ENCODE measurements at regions not wholly inside any gene's neighbourhood (a gene's known extent, or its start where the extent isn't known, plus 50 kb on each side); places are given as distances from the start of the nearest gene placed in this dataset.
"Not testable (repeated sequence)": the region's sequence is repeated elsewhere in the genome, so short reads cannot be mapped to it uniquely, and the experiment has no call there.

DNA sequence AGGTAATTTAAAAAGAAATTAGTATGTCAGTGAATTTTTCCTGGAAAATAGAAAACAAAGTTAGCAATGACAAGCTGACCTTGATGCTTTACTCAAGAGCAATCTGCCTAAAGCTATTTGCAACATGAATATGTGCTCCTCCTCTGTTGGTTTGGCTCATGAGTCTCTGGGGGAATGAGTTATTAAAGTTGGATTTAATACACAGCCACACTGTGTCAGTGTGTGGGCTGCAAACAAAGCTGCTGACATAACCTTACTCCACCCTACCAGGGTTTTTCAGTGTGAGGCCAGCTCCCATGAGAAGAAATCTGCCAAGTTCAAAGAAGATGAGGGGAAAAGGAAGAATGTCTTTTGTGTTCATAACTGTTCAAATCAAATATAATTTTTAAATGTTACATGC is 280.5 kb downstream of the TLL1 start:
- ATAC-seq: no peak
- Mint-ChIP-seq H3K4me1 (no peaks in the 10 kb centered on the region), H3K27me3 (peaks cover 0 to 16% (median 2%) of the 10 kb centered on the region in 5 donors), H3K36me3 (no peaks in the 10 kb centered on the region), H3K9me3 (peaks cover 0 to 6% (median 0%) of the 10 kb centered on the region in 9 donors), H3K27ac (no peak overlapping the region), H3K4me3 (no peak overlapping the region)
- DNase-seq: no peak
- POLR2A ChIA-PET: no interaction called here

DNA sequence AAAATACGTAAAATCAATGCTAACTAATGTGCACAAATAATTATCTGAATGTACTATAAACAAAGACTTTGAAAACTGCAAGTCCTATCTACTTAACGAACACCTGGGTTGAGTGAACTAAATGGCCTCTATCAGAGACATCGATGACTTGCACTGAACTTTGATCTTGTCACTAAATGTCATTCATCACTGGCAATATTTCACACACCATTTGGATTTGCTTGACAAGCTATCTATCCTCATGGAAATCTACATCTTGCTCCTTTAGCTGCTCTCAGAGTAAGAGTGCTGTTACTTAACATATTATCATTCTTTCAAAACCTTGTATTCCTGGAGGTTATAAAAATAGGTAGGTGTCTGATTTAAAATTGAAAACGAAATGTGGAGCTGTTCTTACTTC is 289.3 kb downstream of the TLL1 start:
- peaks cover 0 to 3% (median 0%) of the 10 kb centered on the region in 5 donors for H3K27me3 Mint-ChIP-seq
- H3K27ac Mint-ChIP-seq: no peak overlapping the region
- POLR2A ChIA-PET: no interaction called here
- H3K4me3 Mint-ChIP-seq: no peak overlapping the region
- peaks cover 0 to 4% (median 0%) of the 10 kb centered on the region in 9 donors for H3K9me3 Mint-ChIP-seq
- no peaks in the 10 kb centered on the region for H3K4me1 Mint-ChIP-seq
- ATAC-seq (no peak), DNase-seq (no peak)
- H3K36me3 Mint-ChIP-seq: no peaks in the 10 kb centered on the region

DNA sequence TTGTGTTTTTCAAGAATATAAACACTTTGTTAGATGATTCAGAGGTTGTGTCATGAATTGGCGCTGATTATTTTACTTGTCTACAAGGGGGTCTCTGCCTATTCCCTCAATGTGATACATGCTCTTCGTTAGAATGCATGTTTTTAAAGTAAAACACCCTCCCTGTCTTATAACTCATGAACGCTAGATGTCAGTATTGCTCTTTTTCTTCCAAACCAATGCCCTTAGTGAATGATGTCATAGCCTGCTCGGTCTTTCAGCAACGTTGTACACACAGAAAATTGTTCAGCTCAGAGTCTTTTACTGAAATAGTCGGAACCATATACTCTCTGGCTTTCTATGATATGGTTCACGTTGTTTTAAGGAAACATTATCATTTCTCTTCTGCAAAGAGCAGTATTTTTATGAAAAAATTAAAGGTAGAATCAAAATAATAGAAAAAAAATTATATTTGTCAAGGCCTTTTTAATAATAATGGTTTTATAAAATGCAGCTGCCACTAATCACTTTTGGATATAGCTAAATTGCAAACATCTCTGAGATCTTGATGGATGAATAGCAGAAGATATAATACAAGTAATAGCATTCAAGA is 292.9 kb downstream of the TLL1 start:
- DNase-seq: peak in 3 of 10 donors; percentile 12 to 44 (median 36)
- POLR2A ChIA-PET: no interaction called here
- H3K36me3 Mint-ChIP-seq: no peaks in the 10 kb centered on the region
- H3K27me3 Mint-ChIP-seq: peaks cover 0 to 2% (median 0%) of the 10 kb centered on the region in 5 donors
- no peak overlapping the region for H3K4me3 Mint-ChIP-seq
- ATAC-seq: peak in 1 of 2 donors; percentile 59
- H3K9me3 Mint-ChIP-seq: no peaks in the 10 kb centered on the region
- H3K27ac Mint-ChIP-seq: no peak overlapping the region
- H3K4me1 Mint-ChIP-seq: no peaks in the 10 kb centered on the region

DNA sequence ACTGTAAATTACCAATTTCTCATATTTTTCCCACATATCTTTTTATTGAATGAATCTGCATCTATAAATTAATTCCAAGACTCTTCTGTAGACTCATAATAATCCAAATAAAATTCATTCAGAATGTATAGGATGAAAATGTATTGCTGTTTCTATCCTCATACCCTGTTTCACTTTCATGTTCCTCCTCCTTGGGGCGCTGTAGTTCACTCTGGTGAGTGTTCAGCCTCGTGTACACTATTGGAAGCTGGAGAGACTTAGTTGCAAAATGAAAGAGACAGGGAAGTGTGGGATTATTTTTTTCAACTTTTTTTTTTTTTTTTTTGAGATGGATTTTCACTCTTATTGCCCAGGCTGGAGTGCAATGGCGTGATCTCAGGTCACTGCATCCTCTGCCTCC is 296.1 kb downstream of the TLL1 start:
- no peak overlapping the region for H3K4me3 Mint-ChIP-seq
- no peak overlapping the region for H3K27ac Mint-ChIP-seq
- no peak for ATAC-seq
- H3K36me3 Mint-ChIP-seq: no peaks in the 10 kb centered on the region
- no peaks in the 10 kb centered on the region for H3K4me1 Mint-ChIP-seq
- peaks cover 0 to 2% (median 0%) of the 10 kb centered on the region in 9 donors for H3K9me3 Mint-ChIP-seq
- POLR2A ChIA-PET: no interaction called here
- no peak for DNase-seq
- peaks cover 0 to 2% (median 0%) of the 10 kb centered on the region in 5 donors for H3K27me3 Mint-ChIP-seq

DNA sequence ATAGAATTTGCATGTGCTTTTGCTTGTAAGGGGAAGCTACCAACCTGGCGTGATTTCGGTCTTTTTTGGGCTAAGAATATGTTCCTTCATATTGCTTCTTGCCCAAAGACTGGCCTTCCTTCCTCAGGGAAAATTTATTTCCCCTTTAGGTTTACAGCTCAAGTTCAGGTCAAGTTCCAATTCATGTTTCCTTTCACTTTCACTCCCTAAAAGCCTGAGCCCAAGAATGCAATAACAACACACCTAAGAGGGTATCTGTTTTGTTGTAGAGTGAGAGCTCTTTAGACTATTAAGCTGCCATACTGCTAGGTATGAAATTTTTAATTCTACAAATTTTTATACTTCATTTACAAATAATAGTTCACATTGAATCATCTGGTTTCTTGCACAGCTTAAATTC is 299.6 kb downstream of the TLL1 start:
- no peak for ATAC-seq
- Mint-ChIP-seq H3K36me3 (no peaks in the 10 kb centered on the region), H3K4me3 (no peak overlapping the region), H3K9me3 (peaks cover 0 to 2% (median 0%) of the 10 kb centered on the region in 9 donors), H3K4me1 (no peaks in the 10 kb centered on the region), H3K27ac (no peak overlapping the region), H3K27me3 (peaks cover 0 to 2% (median 0%) of the 10 kb centered on the region in 5 donors)
- DNase-seq: no peak
- POLR2A ChIA-PET: no interaction called here

DNA sequence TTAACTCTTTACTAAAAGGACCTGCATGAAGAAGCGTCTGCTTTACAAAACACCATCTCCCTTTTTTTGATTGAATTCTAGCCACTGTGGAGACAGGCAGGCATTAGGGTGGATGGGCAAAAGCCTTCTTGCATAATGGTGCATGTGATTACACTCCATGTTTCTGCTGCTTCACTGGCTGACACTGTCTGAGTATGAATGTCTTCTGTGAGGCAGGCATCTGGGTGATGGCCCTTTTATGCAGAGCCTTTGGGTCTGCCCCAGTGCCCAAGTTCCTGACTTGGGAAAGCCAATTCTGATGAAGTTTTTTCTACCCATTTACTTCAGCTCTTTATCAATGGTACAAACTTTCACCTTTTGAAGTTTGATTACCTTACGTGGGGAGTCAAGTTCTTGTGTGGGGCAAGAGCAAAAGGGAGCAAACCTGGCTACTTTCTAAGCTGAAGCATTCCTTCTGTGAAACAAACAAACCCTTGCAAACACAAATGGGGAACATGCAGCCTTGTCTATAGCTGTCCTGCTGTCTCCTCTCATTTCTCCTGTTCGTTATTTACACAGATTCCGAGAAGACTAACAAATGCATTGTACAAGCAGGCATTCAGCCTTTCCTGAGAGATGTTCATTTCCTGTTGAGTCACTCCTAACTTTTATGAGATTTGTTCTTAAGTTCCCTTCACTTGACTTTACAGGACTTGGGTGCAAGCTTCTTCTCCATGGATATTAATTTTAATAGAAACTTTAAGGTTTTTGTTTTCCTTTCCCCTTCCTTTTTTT is 301.9 kb downstream of the TLL1 start:
- Mint-ChIP-seq H3K27ac (no peak overlapping the region), H3K4me1 (no peaks in the 10 kb centered on the region), H3K4me3 (no peak overlapping the region), H3K36me3 (no peaks in the 10 kb centered on the region), H3K27me3 (no peaks in the 10 kb centered on the region), H3K9me3 (peaks cover 0 to 2% (median 0%) of the 10 kb centered on the region in 9 donors)
- ATAC-seq (no peak), DNase-seq (no peak)
- POLR2A ChIA-PET: no interaction called here

DNA sequence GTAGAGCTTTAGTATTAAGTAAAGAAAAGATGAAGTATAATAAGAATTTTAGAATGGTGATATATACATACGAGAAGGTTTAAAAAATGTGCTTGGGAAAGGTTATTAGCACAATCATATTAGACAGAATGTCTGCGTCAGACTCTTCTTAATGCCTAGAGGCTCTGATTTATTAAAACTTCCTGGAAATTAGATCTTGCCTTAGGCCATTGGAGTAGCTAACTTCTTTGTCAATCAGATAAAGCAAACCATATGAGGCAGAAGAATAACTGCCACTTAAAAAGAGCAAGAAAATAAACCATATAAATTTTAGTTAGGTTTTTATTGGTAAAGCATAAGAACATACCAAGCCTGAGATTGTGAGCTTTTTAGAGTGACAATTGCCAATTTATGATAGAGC is 309.1 kb downstream of the TLL1 start:
- Mint-ChIP-seq H3K27me3 (no peaks in the 10 kb centered on the region), H3K27ac (no peak overlapping the region), H3K9me3 (peaks cover 0 to 15% (median 4%) of the 10 kb centered on the region in 9 donors), H3K36me3 (no peaks in the 10 kb centered on the region), H3K4me1 (no peaks in the 10 kb centered on the region), H3K4me3 (no peak overlapping the region)
- POLR2A ChIA-PET: no interaction called here
- ATAC-seq (no peak), DNase-seq (no peak)

DNA sequence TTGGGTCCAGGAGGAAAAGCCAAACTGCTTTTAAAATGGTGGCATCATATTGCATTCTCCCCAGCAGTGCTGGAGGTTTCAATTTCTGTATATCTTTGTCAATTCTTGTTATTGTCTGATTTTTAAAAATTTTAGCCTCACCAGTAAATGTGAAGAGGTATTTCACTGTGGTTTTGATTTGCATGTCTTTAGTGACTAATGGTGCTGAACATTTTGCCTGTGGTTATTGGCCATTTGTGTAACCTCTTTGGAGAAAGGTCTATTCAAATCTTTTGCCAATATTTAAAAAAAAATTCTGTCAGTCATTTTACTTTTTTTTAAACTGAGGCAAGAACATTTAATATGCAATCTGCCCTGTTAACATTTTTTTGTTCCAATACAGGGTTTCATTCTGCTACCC is 322.1 kb downstream of the TLL1 start:
- POLR2A ChIA-PET: no interaction called here
- Mint-ChIP-seq H3K4me1 (no peaks in the 10 kb centered on the region), H3K27me3 (peaks cover 0 to 4% (median 0%) of the 10 kb centered on the region in 5 donors), H3K27ac (no peak overlapping the region), H3K36me3 (no peaks in the 10 kb centered on the region), H3K9me3 (peaks cover 0 to 9% (median 2%) of the 10 kb centered on the region in 9 donors), H3K4me3 (no peak overlapping the region)
- ATAC-seq (no peak), DNase-seq (no peak)

DNA sequence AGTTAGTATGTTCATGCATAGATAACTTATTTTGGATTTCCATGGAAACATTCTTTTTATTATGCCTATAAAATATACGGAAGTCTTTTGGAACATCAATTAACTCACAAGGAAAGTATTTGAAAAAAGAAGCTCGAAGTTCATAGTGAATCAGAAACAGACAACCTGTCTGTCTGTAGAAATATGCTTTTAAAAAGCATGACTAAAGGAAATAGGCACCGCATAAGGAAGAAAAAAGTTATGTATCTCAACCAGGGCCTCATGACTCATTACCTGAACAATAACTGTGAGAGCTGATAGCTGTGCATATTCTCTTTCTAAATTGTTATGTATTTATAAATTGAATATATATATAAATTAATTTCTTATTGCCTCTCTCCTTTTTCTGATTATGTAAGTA is 324.1 kb downstream of the TLL1 start:
- no peaks in the 10 kb centered on the region for H3K36me3 Mint-ChIP-seq
- DNase-seq (no peak), ATAC-seq (no peak)
- no peaks in the 10 kb centered on the region for H3K4me1 Mint-ChIP-seq
- H3K9me3 Mint-ChIP-seq: peaks cover 0 to 11% (median 0%) of the 10 kb centered on the region in 9 donors
- POLR2A ChIA-PET: no interaction called here
- no peak overlapping the region for H3K27ac Mint-ChIP-seq
- H3K4me3 Mint-ChIP-seq: no peak overlapping the region
- H3K27me3 Mint-ChIP-seq: no peaks in the 10 kb centered on the region

DNA sequence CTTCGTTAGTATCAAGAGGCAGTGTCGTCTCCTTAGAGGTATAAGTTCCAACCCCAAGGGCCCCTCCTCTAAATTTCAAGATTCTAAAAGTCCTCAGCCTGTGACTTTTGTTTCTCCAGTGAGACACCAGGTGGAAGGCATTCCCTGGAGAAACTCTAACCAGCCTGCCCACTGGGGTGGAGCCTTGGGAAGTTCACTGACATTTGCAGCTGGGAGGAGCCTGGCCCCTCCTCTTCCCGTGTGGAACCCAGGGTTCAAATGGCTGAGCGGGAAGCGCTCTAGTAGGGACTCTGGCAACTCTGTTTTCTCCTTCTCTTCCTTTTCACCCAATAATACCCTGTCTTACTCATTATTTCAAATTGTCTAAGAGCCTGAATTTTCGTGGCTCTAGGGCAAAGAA is 325.0 kb downstream of the TLL1 start:
- Mint-ChIP-seq H3K4me1 (no peaks in the 10 kb centered on the region), H3K27me3 (no peaks in the 10 kb centered on the region), H3K36me3 (no peaks in the 10 kb centered on the region), H3K27ac (no peak overlapping the region), H3K4me3 (no peak overlapping the region), H3K9me3 (peaks cover 0 to 11% (median 0%) of the 10 kb centered on the region in 9 donors)
- POLR2A ChIA-PET: no interaction called here
- ATAC-seq (no peak), DNase-seq (no peak)

DNA sequence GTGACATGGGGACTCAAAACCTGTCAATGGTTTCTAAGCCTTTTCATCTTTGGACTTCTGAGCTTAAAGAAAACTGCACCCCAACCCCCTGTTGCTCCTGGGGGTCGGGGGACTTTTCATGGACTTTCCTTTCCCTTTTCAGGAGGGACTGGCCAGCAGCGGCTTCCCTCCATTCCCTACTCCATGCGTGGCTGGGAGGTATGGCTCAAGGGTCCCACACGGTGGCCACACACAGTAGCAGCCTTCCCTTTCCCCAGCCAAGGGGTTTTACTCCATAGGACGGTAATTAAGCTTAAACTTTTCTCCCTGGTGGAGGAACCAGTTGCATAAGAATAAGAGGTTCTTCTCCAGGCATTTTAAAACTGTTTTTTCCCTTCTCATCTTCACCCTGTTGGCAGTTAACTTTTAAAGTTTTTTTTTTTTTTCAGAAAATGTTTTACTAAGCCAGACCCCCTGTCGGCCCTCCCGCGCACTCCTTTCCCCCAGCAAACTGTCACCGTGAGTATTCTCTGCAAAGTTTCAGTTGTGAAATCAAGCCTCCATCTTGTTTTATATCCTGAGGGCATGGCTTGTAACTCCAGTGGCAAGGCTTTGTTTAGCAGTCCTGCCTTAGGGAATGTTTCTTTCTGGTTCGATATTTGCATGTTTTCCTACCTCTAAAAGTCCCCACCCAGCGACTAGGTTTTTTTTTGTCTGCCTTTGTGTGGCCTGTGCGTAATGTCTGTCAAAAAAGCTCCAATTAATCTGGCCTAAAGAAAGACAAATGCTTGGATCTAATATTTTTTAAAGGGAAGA is 325.7 kb downstream of the TLL1 start:
- H3K36me3 Mint-ChIP-seq: no peaks in the 10 kb centered on the region
- DNase-seq: no peak
- no peak for ATAC-seq
- peaks cover 0 to 11% (median 0%) of the 10 kb centered on the region in 9 donors for H3K9me3 Mint-ChIP-seq
- POLR2A ChIA-PET: no interaction called here
- H3K4me1 Mint-ChIP-seq: no peaks in the 10 kb centered on the region
- H3K27me3 Mint-ChIP-seq: no peaks in the 10 kb centered on the region
- H3K27ac Mint-ChIP-seq: no peak overlapping the region
- H3K4me3 Mint-ChIP-seq: no peak overlapping the region

DNA sequence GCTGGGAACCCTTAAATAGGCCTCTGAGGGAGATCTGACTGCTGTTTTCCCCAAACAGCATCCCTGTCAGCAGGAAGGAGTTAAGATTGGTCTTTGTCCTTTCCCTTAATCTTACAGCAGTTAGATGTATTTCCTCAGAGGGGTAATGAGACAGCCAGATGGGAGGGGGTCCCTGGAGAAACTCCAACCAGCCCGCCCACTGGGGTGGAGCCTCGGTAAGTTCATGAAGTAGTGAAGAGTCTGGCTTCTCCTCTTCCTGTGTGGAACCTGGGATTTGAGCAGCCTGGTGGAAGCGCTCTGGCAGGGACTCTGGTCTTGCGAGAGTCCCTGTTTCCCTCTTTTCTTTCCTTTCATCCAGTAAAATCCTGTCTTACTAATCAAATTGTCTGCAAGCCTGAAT is 330.0 kb downstream of the TLL1 start:
- POLR2A ChIA-PET: no interaction called here
- no peak for DNase-seq
- Mint-ChIP-seq H3K9me3 (peaks cover 0 to 11% (median 0%) of the 10 kb centered on the region in 9 donors), H3K36me3 (no peaks in the 10 kb centered on the region), H3K4me3 (no peak overlapping the region), H3K27ac (no peak overlapping the region), H3K4me1 (no peaks in the 10 kb centered on the region), H3K27me3 (no peaks in the 10 kb centered on the region)
- ATAC-seq: no peak

DNA sequence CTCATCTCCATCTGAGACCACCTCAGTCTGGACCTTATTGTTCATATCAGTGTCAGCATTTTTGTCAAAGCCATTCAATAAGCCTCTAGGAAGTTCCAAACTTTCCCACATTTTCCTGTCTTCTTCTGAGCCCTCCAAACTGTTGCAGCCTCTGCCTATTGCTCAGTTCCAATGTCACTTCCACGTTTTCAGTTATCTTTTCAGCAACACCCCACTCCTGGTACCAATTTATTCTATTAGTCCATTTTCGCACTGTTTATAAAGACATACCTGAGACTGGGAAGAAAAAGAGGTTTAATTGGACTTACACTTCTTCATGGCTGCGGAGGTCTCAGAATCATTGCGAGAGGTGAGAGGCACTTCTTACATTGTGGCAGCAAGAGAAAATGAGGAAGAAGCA is 339.3 kb downstream of the TLL1 start:
- H3K27ac Mint-ChIP-seq, H3K4me3 Mint-ChIP-seq: not testable (repeated sequence)

More for the DNA sequence above, 339.3 kb downstream of the TLL1 start:
- H3K27me3 Mint-ChIP-seq, DNase-seq, POLR2A ChIA-PET, ATAC-seq, H3K4me1 Mint-ChIP-seq, H3K36me3 Mint-ChIP-seq: not testable (repeated sequence)
- peaks cover 8 to 45% (median 22%) of the 10 kb centered on the region in 9 donors for H3K9me3 Mint-ChIP-seq
